ENCODE measurements at regions not wholly inside any gene's neighbourhood (a gene's known extent, or its start where the extent isn't known, plus 50 kb on each side); places are given as distances from the start of the nearest gene placed in this dataset.
"Not testable (repeated sequence)": the region's sequence is repeated elsewhere in the genome, so short reads cannot be mapped to it uniquely, and the experiment has no call there.

DNA sequence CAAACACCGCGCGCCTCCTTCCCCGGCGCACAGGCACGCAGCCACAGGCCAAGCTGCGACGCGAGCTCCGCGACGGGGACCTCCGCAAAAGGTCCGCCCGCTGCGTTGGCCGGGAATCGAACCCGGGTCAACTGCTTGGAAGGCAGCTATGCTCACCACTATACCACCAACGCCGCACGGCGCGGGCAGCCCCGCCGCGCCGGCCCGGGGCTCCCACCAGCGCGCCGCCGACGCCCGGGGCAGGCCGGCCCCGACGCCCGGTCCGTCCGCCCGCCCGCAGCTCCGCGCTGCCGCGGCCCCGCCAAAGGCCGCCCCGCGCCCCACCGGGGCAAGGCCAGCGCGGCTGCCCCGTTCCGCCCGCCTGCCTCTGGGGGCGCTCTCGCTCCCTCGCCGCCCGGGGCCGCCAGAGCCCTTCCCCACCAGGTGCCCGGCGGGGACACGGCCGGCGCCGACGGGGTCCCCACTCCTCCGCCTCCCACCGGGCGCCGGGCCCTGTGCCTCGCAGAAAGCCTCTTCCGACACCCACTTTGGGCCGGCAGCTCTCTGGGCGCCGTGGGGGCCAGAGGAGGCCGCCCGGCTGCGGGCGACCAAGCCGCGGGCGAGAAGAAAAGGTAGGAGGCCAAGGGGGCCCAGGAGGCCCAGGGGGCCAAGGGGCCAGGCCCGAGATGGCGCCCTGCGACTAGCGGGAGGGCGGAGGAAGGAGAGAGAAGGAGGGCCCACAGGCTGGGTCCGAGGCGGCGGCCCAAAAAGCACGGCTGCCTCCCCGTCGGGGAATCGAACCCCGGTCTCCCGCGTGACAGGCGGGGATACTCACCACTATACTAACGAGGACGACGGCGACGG is 50.2 kb upstream of the FCGR2A start:
- not testable (repeated sequence) for DNase-seq

DNA sequence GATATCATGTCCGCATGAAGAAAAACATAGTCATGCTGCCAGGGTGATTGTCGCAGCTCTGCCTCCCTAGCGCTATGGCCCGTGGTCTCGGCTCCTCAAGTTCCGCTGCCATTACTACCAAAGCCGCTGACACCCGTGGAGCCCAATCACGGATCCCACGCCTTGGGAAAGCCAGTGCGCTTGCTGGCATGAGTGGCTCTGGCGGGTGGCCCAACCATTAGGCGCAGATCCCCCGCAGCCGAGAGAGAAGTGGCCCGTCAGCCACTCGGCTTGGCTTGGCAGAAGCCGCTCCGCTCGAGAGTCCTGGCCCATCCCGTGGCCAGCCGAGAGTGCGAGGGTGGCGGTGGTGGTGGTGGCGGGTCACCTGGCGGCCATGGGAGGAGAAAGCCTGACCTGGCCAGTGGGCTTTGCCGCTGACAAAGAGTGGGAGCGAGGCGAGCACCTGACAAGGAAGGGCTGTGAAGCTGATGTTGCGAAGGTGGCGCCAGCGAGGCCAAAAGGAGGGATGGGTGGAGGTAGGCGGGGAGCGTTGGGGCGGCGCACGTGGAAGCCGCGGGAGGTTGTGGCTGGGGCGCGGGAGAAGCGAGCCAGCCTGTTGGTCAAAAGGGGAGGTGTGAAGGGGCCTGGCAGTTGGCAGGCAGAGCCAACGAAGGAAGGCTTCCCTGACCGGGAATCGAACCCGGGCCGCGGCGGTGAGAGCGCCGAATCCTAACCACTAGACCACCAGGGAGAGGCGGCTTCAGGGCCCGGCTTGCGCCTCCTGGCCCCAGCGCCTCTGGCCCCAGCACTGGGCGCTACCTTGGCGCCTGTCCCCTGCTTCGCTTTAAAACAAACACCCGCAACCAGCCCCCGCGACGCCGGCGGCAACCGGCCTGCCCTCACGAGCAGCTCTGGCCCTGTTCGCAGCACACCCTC is 51.0 kb upstream of the FCGR2A start:
- DNase-seq: not testable (repeated sequence)

- not testable (repeated sequence) for DNase-seq
Observed at GRCh38 chr1:161451698-161452348, 53.4 kb upstream of the FCGR2A start.

GRCh38 chr1:161447760-161448332 is 57.4 kb upstream of the FCGR2A start:
- DNase-seq: not testable (repeated sequence)

DNA sequence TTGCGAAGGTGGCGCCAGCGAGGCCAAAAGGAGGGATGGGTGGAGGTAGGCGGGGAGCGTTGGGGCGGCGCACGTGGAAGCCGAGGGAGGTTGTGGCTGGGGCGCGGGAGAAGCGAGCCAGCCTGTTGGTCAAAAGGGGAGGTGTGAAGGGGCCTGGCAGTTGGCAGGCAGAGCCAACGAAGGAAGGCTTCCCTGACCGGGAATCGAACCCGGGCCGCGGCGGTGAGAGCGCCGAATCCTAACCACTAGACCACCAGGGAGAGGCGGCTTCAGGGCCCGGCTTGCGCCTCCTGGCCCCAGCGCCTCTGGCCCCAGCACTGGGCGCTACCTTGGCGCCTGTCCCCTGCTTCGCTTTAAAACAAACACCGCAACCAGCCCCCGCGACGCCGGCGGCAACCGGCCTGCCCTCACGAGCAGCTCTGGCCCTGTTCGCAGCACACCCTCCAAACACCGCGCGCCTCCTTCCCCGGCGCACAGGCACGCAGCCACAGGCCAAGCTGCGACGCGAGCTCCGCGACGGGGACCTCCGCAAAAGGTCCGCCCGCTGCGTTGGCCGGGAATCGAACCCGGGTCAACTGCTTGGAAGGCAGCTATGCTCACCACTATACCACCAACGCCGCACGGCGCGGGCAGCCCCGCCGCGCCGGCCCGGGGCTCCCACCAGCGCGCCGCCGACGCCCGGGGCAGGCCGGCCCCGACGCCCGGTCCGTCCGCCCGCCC is 58.1 kb upstream of the FCGR2A start:
- DNase-seq: not testable (repeated sequence)

GRCh38 chr1:161444725-161445124 is 60.5 kb upstream of the FCGR2A start:
- DNase-seq: not testable (repeated sequence)

DNA sequence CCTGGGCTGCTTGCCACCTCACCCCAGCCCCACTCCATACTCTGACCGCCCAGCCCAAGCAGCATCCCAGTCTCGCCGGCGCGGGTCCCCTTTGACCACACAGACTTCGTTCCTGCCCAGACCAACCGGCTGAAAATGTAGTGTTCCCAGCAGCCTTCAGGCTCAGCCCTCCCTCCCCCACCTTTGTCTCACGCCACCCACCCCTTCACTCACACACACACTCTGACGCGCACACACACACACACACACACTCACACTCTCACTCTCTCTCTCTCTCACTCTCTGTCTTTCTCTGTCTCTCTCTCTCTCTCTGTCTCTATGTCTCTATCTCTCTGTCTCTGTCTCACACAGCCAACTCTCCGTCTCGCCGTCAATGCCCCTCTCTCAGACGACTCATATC is 61.0 kb upstream of the FCGR2A start:
- DNase-seq: not testable (repeated sequence)

GRCh38 chr1:161440312-161440894 is 64.9 kb upstream of the FCGR2A start:
- no peak for DNase-seq

DNA sequence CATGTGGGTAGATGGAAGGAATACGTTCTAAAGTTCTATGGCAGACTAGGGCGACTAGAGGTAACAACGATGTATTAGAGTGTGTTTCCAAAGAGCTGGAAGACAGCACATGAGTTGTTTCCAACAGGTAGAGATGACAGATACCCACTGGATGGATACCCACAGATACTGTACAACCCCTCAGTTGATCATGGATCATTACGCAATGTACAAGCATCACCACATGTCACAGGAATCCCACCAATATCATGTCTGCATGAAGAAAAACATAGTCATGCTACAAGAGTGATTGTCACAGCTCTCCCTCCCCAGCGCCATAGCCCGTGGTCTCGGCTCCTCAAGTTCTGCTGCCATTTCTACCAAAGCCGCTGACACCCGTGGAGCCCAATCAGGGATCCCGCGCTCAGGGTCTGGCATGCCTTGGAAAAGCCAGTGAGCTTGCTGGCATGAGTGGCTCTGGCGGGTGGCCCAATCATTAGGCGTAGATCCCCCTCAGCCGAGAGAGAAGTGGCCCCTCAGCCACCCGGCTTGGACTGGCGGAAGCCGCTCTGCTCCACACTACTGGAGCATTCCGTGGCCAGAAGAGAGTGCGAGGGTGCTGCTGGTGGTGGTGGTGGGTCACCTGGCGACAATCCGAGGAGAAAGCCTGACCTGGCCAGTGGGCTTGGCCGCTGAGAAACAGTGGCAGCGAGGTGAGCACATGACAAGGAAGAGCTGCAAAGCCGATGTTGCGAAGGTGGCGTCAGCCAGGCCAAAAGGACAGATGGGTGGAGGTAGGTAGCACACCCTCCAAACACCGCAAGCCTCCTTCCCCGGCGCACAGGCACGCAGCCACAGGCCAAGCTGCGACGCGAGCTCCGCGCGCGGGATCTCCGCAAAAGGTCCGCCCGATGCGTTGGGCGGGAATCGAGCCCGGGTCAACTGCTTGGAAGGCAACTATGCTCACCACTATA is 65.7 kb upstream of the FCGR2A start:
- DNase-seq: no peak

DNA sequence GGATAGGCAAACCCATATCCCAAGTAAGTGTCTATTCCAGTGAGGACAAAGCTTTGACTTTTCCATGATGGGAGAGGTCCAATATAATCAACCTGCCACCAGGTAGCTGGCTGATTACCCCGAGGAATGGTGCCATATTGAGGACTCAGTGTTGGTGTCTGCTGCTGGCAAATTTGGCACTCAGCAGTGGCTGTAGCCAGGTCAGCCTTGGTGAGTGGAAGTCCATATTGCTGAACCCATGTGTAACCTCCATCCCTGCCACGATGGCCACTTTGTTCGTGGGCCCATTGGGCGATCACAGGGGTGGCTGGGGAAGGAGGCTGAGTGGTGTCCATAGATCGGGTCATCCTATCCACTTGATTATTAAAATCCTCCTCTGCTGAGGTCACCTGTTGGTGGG is 65.5 kb upstream of the CFAP126 start:
- not testable (repeated sequence) for DNase-seq

DNA sequence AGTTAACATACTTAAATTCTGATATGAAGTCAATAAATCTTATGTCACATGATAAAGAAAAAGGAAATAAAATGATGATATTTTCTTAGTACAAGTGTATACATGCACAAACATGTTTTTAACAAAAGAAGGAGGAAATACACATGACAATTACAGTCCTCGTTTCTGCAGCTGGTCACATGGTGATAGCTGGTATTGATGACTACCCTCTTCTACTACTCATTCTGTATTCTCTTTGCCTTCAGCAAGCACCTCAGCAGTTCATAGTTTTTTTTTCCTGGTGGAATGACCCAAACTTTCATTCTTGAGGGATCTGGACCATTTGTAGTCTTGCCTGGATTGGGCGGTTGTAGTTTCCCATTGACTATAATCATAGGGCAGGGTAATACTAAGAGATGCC is 64.4 kb upstream of the CFAP126 start:
- DNase-seq: no peak

DNA sequence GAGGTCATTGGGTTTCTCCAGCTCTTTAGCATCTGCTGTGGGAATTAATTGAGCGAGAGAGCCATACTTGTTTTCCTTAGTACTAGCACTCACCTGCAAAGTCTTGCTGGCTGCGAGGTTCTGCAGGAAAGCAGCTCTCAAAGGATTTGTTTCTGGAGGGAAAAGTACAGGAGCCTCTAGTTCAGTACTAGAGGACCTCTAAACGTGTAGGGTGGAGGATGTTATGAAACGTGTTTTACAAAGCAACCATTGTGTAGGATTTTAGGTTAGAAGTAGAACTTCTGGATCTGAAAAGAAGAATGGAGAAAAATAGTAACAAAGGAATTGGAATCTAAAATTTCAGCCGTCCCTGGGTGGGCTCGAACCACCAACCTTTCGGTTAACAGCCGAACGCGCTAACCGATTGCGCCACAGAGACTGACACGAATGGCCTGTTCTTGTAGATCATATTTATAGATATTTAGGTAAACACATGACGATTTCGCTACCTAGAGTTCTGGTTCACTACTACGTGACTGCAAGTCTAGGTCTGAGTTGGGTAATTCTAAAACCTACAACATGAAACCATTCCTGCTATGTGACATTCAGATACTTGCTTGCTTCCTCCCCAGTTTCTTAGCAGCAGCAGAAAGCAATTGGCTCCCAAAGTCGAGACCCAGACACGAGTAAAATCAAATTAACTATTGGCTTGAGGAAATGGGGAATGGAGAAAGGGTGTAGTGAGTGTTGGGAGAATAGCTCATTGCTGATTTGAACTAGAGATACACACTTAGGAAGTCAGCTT is 60.2 kb upstream of the CFAP126 start:
- no peak for DNase-seq

DNA sequence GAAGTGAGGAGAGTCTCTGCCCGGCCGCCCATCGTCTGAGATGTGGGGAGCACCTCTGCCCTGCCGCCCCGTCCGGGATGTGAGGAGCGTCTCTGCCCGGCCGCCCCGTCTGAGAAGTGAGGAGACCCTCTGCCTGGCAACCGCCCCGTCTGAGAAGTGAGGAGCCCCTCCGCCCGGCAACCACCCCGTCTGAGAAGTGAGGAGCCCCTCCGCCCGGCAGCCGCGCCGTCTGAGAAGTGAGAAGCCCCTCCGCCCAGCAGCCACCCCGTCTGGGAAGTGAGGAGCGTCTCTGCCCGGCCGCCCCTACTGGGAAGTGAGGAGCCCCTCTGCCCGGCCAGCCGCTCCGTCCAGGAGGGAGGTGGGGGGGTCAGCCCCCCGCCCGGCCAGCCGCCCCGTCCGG is 55.2 kb upstream of the CFAP126 start:
- DNase-seq: not testable (repeated sequence)

DNA sequence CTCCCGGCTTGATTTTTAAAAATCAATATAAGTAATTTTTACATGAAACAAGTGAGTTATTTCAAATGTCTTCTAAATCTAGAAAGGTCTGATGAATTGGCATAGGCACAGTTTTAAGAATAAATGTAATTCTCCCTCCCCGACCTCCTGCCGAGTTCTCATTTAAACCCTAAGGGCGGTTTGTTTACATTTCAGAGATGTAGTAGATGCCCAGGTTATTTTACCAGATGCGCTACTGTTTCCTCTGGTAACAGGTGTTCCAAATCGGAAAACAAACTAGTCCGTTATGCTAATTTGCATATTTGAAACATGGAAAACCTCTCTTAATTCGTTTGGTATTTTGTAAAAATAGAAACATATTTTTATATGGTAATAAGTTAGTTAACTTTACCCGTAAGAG is 53.8 kb upstream of the CFAP126 start:
- peak; percentile 18 for DNase-seq

DNA sequence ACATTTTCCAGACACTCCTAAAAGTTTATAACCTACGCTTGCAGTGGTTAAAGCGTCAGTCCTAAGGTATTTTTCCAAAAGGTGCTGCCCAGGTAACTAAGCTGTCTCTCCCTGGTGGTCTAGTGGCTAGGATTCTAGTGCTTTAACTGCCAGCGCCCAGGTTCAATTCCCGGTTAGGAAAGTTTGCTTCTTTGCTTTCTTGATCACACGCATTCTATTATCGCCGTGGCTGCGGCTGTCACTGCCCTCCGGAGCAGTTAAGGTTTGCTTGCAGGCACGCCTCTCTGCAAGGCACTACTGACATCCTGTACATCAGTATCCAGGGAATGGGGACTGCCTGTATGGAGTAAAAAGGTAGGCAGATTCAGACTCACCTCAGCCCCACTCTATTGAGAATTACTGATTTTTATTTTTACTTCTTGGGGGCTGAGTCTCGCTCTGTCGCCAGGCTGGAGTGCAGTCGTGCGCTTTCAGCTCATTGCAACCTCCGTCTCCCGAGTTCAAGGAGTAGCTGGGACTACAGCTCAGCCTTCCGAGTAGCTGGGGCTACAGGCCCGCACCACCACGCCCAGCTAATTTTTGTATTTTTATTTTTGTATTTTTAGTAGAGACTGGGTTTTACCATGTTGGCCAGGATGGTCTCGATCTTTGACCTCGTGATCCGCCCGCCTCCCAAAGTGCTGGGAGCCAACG is 53.2 kb upstream of the CFAP126 start:
- DNase-seq: no peak

DNA sequence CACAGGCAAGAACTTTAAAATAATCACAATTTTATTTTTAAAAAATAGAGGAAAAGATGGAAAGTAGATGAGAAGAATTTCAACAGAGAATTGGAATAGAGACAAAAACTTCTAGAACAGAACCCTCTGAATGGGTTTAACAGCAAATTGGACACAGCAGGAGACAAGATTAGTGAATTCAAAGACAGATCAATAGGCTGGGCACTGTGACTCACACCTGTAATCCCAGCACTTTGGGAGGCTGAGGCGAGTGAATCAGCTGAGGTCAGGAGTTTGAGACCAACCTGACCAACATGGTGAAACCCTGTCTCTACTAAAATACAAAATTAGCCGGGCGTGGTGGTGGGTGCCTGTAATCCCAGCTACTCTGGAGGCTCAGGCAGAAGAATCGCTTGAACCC is 49.9 kb upstream of the CFAP126 start:
- not testable (repeated sequence) for DNase-seq

Measured in NCI-H774 (cell line).